GM12878 (cell line): ENCODE measurements at regions not wholly inside any gene's neighbourhood (a gene's known extent, or its start where the extent isn't known, plus 50 kb on each side); places are given as distances from the start of the nearest gene placed in this dataset.

Source experiments
- CEBPZ ChIP-seq: fragments of 150-350 bp; IDR thresholded peaks from 2 replicates; pipeline ENCODE4 v1.6.1; 2016; ENCODE audit warnings: low read depth, low read length
- NFXL1 ChIP-seq: fragments of 450-650 bp; IDR thresholded peaks from 2 replicates; pipeline ENCODE4 v1.6.1; 2017; ENCODE audit warnings: antibody characterized with exemption, mild to moderate bottlenecking, borderline replicate concordance
- PML ChIP-seq: IDR thresholded peaks from 2 replicates; pipeline ENCODE4 v1.6.1; 2012; ENCODE audit warnings: low read length, inconsistent platforms
- TF ChIP-seq, protein P1 (sequence below): fragments of 450-650 bp; formaldehyde crosslinking; IDR thresholded peaks from 2 replicates; pipeline ENCODE4 v1.5.0; 2022; ENCODE audit warnings: mild to moderate bottlenecking, missing genetic modification characterization
- TF ChIP-seq, protein P2 (sequence below): fragments of 450-650 bp; conservative IDR thresholded peaks from 2 replicates; pipeline ENCODE4 v1.6.1; 2017; ENCODE audit warnings: mild to moderate bottlenecking, moderate library complexity

DNA sequence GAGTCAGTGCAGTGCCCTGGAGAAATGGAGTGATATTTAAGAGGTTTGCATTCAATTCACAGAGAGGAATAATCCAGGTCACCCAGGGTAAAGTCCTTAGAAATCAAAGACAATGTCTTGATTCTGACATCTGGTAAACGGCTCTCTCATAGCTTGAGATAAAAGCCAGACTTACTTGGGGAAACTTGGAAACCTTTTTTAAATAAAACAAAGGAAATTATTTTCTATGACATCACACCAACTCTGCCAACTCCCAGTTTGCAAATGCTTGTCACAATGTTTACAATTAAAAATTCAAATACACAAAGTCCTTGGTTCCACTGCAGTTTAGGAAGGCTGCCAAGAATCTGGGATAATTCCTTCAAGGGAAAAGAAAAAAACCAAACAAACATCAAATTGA, 255.1 kb upstream of the NREP start (continued):
- TF ChIP-seq, protein P1, sequence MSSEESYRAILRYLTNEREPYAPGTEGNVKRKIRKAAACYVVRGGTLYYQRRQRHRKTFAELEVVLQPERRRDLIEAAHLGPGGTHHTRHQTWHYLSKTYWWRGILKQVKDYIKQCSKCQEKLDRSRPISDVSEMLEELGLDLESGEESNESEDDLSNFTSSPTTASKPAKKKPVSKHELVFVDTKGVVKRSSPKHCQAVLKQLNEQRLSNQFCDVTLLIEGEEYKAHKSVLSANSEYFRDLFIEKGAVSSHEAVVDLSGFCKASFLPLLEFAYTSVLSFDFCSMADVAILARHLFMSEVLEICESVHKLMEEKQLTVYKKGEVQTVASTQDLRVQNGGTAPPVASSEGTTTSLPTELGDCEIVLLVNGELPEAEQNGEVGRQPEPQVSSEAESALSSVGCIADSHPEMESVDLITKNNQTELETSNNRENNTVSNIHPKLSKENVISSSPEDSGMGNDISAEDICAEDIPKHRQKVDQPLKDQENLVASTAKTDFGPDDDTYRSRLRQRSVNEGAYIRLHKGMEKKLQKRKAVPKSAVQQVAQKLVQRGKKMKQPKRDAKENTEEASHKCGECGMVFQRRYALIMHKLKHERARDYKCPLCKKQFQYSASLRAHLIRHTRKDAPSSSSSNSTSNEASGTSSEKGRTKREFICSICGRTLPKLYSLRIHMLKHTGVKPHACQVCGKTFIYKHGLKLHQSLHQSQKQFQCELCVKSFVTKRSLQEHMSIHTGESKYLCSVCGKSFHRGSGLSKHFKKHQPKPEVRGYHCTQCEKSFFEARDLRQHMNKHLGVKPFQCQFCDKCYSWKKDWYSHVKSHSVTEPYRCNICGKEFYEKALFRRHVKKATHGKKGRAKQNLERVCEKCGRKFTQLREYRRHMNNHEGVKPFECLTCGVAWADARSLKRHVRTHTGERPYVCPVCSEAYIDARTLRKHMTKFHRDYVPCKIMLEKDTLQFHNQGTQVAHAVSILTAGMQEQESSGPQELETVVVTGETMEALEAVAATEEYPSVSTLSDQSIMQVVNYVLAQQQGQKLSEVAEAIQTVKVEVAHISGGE, result no peak
- no peak for TF ChIP-seq PML
- no peak for TF ChIP-seq NFXL1
- TF ChIP-seq CEBPZ, result no peak
- TF ChIP-seq, protein P2, sequence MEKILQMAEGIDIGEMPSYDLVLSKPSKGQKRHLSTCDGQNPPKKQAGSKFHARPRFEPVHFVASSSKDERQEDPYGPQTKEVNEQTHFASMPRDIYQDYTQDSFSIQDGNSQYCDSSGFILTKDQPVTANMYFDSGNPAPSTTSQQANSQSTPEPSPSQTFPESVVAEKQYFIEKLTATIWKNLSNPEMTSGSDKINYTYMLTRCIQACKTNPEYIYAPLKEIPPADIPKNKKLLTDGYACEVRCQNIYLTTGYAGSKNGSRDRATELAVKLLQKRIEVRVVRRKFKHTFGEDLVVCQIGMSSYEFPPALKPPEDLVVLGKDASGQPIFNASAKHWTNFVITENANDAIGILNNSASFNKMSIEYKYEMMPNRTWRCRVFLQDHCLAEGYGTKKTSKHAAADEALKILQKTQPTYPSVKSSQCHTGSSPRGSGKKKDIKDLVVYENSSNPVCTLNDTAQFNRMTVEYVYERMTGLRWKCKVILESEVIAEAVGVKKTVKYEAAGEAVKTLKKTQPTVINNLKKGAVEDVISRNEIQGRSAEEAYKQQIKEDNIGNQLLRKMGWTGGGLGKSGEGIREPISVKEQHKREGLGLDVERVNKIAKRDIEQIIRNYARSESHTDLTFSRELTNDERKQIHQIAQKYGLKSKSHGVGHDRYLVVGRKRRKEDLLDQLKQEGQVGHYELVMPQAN, result no peak
